Lower leg skin (tissue), 3 donors: ENCODE measurements at regions not wholly inside any gene's neighbourhood (a gene's known extent, or its start where the extent isn't known, plus 50 kb on each side); places are given as distances from the start of the nearest gene placed in this dataset.

ENCODE experiments used
- CTCF ChIP-seq, 3 donors: fragments of 450-650 bp; IDR thresholded peaks; one replicate each; pipeline ENCODE4 v1.5.1; 2016; ENCODE audit warnings: antibody characterized with exemption in 3 of 3, mild to moderate bottlenecking in 3 of 3, moderate library complexity in 2 of 3
- POLR2A ChIP-seq, 2 donors: fragments of 450-650 bp; IDR thresholded peaks; one replicate each; pipeline ENCODE4 v1.6.1; 2016 to 2017; ENCODE audit warnings: antibody characterized with exemption in 2 of 2, mild to moderate bottlenecking in 1 of 2, moderate library complexity in 1 of 2

- TF ChIP-seq POLR2A (IDR thresholded peaks at IDR 0.05) (no peak), CTCF (IDR thresholded peaks at IDR 0.05) (no peak)
Observed at GRCh38 chr2:66702301-66702700, 267.4 kb downstream of the MEIS1 start.
